HG03045 (cell line): ENCODE measurements at regions not wholly inside any gene's neighbourhood (a gene's known extent, or its start where the extent isn't known, plus 50 kb on each side); places are given as distances from the start of the nearest gene placed in this dataset.
"Not testable (repeated sequence)": the region's sequence is repeated elsewhere in the genome, so short reads cannot be mapped to it uniquely, and the experiment has no call there.

Experiments
- ATAC-seq: cut with Tn5 transposase; IDR thresholded peaks from one replicate; pipeline ENCODE4 v1.9.1; 2021; ENCODE audit warnings: mild to moderate bottlenecking, moderate library complexity; ENCODE audit not compliant: unreplicated experiment

- ATAC-seq: no peak
Observed at GRCh38 chr13:91233291-91233690, 114.2 kb upstream of the MIR17HG start.

- ATAC-seq: no peak
Observed at GRCh38 chr13:91236182-91236581, 111.3 kb upstream of the MIR17HG start.

- no peak for ATAC-seq
Observed at GRCh38 chr13:91236921-91237320, 110.6 kb upstream of the MIR17HG start.

GRCh38 chr13:91238036-91238435 is 109.5 kb upstream of the MIR17HG start:
- ATAC-seq: no peak

GRCh38 chr13:91240341-91240740 is 107.1 kb upstream of the MIR17HG start:
- ATAC-seq: no peak

GRCh38 chr13:91241221-91241933 is 106.1 kb upstream of the MIR17HG start:
- ATAC-seq: no peak

GRCh38 chr13:91242652-91243051 is 104.8 kb upstream of the MIR17HG start:
- no peak for ATAC-seq

GRCh38 chr13:91245288-91245687 is 102.2 kb upstream of the MIR17HG start:
- ATAC-seq: no peak

- no peak for ATAC-seq
Observed at GRCh38 chr13:91247768-91248167, 99.7 kb upstream of the MIR17HG start.

- no peak for ATAC-seq
Observed at GRCh38 chr13:91248249-91248648, 99.2 kb upstream of the MIR17HG start.

GRCh38 chr13:91249370-91249769 is 98.1 kb upstream of the MIR17HG start:
- ATAC-seq: no peak

- ATAC-seq: no peak
Observed at GRCh38 chr13:91249861-91250260, 97.6 kb upstream of the MIR17HG start.

- not testable (repeated sequence) for ATAC-seq
Observed at GRCh38 chr13:91251573-91251972, 95.9 kb upstream of the MIR17HG start.

GRCh38 chr13:91264484-91264883 is 83.0 kb upstream of the MIR17HG start:
- no peak for ATAC-seq

- no peak for ATAC-seq
Observed at GRCh38 chr13:91269237-91269636, 78.2 kb upstream of the MIR17HG start.

GRCh38 chr13:91270031-91270430 is 77.5 kb upstream of the MIR17HG start:
- ATAC-seq: no peak

GRCh38 chr13:91272235-91272777 is 75.2 kb upstream of the MIR17HG start:
- no peak for ATAC-seq

GRCh38 chr13:91273675-91274074 is 73.8 kb upstream of the MIR17HG start:
- no peak for ATAC-seq

GRCh38 chr13:91277013-91277676 is 70.3 kb upstream of the MIR17HG start:
- ATAC-seq: no peak

GRCh38 chr13:91278291-91278690 is 69.2 kb upstream of the MIR17HG start:
- ATAC-seq: no peak

- no peak for ATAC-seq
Observed at GRCh38 chr13:91278888-91279287, 68.6 kb upstream of the MIR17HG start.

- ATAC-seq: no peak
Observed at GRCh38 chr13:91280801-91281200, 66.7 kb upstream of the MIR17HG start.
